Uterus (tissue), 3 donors: ENCODE measurements at regions not wholly inside any gene's neighbourhood (a gene's known extent, or its start where the extent isn't known, plus 50 kb on each side); places are given as distances from the start of the nearest gene placed in this dataset.
"Not testable (repeated sequence)": the region's sequence is repeated elsewhere in the genome, so short reads cannot be mapped to it uniquely, and the experiment has no call there.

ENCODE experiments used
- DNase-seq, 2 donors: peaks; one replicate each; pipeline ENCODE4 v3.0.0-alpha.2; 2019 to 2020
- H3K27ac ChIP-seq, 2 donors: fragments of 200-600 bp; sonication (generic); 1 replicate in 1 of 2; 2 replicates in 1 of 2; pipeline ENCODE4 v1.5.1; 2016 to 2018
- H3K27me3 ChIP-seq, 2 donors: fragments of 200-600 bp; sonication (generic); one replicate each; pipeline ENCODE4 v1.5.1; 2018 to 2019; ENCODE audit warnings: control low read depth in 1 of 2
- H3K36me3 ChIP-seq, 2 donors: fragments of 200-600 bp; sonication (generic); one replicate each; pipeline ENCODE4 v1.5.1; 2019; ENCODE audit warnings: control low read depth in 1 of 2
- H3K4me1 ChIP-seq, 2 donors: fragments of 200-600 bp; sonication (generic); one replicate each; pipeline ENCODE4 v1.5.1; 2018 to 2019; ENCODE audit warnings: control low read depth in 1 of 2
- H3K4me3 ChIP-seq, 2 donors: fragments of 200-600 bp; sonication (generic); 1 replicate in 1 of 2; 2 replicates in 1 of 2; pipeline ENCODE4 v1.5.1; 2018 to 2019; ENCODE audit warnings: mild to moderate bottlenecking in 1 of 2
- H3K9me3 ChIP-seq, 2 donors: fragments of 200-600 bp; sonication (generic); one replicate each; pipeline ENCODE4 v1.5.1; 2019; ENCODE audit warnings: control low read depth in 1 of 2
- CTCF ChIP-seq, 4 experiments: fragments of 200-600 bp in 2 of 4; fragments of 450-650 bp in 2 of 4; sonication (generic) in 2 of 4; IDR thresholded peaks; one replicate each; pipeline ENCODE4 v1.5.1; 2016 to 2019; ENCODE audit warnings: antibody characterized with exemption in 4 of 4, mild to moderate bottlenecking in 2 of 4, moderate library complexity in 1 of 4
- POLR2A ChIP-seq, 2 donors: fragments of 450-650 bp; IDR thresholded peaks; one replicate each; pipeline ENCODE4 v1.6.1; 2016; ENCODE audit warnings: antibody characterized with exemption in 2 of 2, mild to moderate bottlenecking in 1 of 2, moderate library complexity in 1 of 2
- intact Hi-C: fragments of 100-400 bp; cut with DNase I; formaldehyde crosslinking; loops from one replicate; pipeline ENCODE4 v1.15.1; 2023; ENCODE audit warnings: low total_unique reads
- donor health status: DM: yes; HTN: yes; CAD: no.

- Histone ChIP-seq H3K4me1 (no peaks in the 10 kb centered on the region), H3K4me3 (no peak overlapping the region), H3K36me3 (no peaks in the 10 kb centered on the region), H3K27ac (no peak overlapping the region), H3K9me3 (no peaks in the 10 kb centered on the region), H3K27me3 (no peaks in the 10 kb centered on the region)
- intact Hi-C loops = no loop called here
- TF ChIP-seq POLR2A (IDR thresholded peaks at IDR 0.05) (no peak), CTCF (IDR thresholded peaks at IDR 0.05) (no peak)
- no peak for DNase-seq
Measured at GRCh38 chr5:163321511-163321910, 115.9 kb upstream of the CCNG1 start.

DNA sequence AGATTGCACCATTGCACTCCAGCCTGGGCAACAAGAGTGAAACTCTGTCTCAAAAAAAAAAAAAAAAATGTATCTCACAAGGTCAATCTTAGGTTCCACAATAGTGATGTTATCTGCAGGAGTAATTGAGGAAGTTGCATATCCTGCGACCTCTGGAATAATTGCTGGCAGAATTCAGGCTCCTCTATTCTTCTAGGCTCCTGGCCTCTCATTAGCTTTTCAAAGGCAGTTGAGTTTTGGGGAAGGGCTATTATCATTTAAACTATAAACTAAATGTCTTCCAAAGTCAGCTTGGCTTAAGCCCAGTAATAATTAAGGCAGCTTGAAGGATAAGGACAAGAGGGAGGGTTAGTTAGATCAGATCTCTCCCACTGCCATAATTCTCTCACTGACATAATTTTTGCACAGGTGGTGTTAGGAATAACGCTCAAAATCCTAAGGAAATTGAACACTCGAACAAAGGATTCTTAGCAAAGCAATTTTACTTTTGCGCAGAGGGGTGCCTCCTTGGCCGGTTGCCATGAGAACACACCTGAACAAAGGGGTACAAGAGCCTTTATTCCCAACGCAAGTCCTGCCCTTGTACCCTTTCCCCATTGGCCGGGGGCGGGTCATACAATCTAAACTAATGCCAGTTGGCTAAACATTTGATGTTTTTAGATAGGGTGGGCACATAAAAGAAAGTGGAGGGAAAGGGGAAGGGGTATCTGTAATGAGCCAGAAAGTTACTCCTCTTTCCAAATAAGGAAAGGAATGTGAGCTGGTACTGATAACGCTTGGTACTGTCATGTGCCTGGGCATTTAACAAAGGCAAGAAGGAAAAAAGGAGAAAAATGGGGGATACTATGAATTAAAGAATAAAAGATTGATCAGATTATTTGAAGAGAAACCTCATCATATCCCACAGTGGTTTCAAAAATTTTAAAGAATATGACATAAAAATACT lies 106.4 kb upstream of the CCNG1 start:
- H3K4me3 ChIP-seq = no peak overlapping the region
- intact Hi-C loops = no loop called here

DNA sequence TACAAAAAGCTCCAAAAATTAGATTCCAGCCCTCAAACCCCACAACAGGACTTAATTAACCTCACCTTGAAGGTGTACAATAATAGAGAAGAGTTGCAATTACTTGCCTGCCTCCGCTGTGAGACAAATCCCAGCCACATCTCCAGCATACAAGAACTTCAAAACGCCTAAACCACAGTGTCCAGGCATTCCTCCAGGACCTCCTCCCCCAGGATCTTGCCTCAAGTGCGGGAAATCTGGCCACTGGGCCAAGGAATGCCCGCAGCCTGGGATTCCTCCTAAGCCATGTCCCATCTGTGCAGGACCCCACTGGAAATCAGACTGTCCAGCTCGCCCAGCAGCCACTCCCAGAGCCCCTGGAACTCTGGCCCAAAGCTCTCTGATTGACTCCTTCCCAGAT lies 101.3 kb upstream of the CCNG1 start:
- DNase-seq, H3K27me3 ChIP-seq, H3K27ac ChIP-seq, H3K4me1 ChIP-seq, H3K9me3 ChIP-seq, H3K4me3 ChIP-seq, intact Hi-C loops, H3K36me3 ChIP-seq: not testable (repeated sequence)

More for the DNA sequence above, 106.4 kb upstream of the CCNG1 start:
- no peak for TF ChIP-seq CTCF (IDR thresholded peaks at IDR 0.05)
- TF ChIP-seq POLR2A (IDR thresholded peaks at IDR 0.05) = no peak
- H3K9me3 ChIP-seq = no peaks in the 10 kb centered on the region
- no peaks in the 10 kb centered on the region for H3K27me3 ChIP-seq
- no peaks in the 10 kb centered on the region for H3K36me3 ChIP-seq
- no peaks in the 10 kb centered on the region for H3K4me1 ChIP-seq
- DNase-seq = no peak
- H3K27ac ChIP-seq = no peak overlapping the region

GRCh38 chr5:163339148-163339547 lies 98.2 kb upstream of the CCNG1 start:
- no peaks in the 10 kb centered on the region for H3K9me3 ChIP-seq
- intact Hi-C loops = no loop called here
- H3K27ac ChIP-seq = no peak overlapping the region
- H3K36me3 ChIP-seq = no peaks in the 10 kb centered on the region
- no peaks in the 10 kb centered on the region for H3K27me3 ChIP-seq
- H3K4me3 ChIP-seq = no peak overlapping the region
- TF ChIP-seq CTCF (IDR thresholded peaks at IDR 0.05) (no peak), POLR2A (IDR thresholded peaks at IDR 0.05) (no peak)
- no peaks in the 10 kb centered on the region for H3K4me1 ChIP-seq
- no peak for DNase-seq

- H3K4me3 ChIP-seq, H3K9me3 ChIP-seq, intact Hi-C loops, DNase-seq, H3K36me3 ChIP-seq, H3K4me1 ChIP-seq, H3K27me3 ChIP-seq, H3K27ac ChIP-seq: not testable (repeated sequence)
Measured at GRCh38 chr5:163340378-163340777, 97.0 kb upstream of the CCNG1 start.

- H3K36me3 ChIP-seq = no peaks in the 10 kb centered on the region
- intact Hi-C loops = no loop called here
- H3K4me1 ChIP-seq = no peaks in the 10 kb centered on the region
- no peak for DNase-seq
- H3K27ac ChIP-seq = no peak overlapping the region
- no peak for TF ChIP-seq POLR2A (IDR thresholded peaks at IDR 0.05)
- no peak for TF ChIP-seq CTCF (IDR thresholded peaks at IDR 0.05)
- H3K4me3 ChIP-seq = no peak overlapping the region
- no peaks in the 10 kb centered on the region for H3K27me3 ChIP-seq
- H3K9me3 ChIP-seq = no peaks in the 10 kb centered on the region
Measured at GRCh38 chr5:163342306-163342705, 95.1 kb upstream of the CCNG1 start.
